ENCODE measurements at regions not wholly inside any gene's neighbourhood (a gene's known extent, or its start where the extent isn't known, plus 50 kb on each side); places are given as distances from the start of the nearest gene placed in this dataset.
A peak's percentile ranks its signal among the peaks of the same experiment; 100 is the strongest.

DNA sequence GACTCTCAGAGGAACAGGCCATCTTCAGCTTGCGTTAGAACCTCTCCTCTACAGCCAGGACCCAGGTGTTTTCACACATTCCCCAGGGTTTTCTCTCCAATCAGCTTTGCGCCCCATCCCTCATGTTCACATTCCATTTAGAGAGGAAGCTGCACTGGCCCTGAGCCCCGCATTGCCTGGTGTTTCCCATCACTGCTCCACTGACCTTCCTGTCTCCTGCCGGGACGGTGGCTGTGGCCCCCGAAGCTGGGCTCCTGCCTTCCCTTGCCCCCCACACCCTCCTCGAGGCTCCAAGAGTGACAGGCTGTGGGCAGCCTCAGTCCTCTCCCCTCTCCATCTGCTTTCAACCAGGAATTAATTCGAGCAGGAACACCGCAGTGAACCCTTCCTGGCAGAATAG lies 357.3 kb downstream of the THBS2 start:
- no peak for DNase-seq

DNA sequence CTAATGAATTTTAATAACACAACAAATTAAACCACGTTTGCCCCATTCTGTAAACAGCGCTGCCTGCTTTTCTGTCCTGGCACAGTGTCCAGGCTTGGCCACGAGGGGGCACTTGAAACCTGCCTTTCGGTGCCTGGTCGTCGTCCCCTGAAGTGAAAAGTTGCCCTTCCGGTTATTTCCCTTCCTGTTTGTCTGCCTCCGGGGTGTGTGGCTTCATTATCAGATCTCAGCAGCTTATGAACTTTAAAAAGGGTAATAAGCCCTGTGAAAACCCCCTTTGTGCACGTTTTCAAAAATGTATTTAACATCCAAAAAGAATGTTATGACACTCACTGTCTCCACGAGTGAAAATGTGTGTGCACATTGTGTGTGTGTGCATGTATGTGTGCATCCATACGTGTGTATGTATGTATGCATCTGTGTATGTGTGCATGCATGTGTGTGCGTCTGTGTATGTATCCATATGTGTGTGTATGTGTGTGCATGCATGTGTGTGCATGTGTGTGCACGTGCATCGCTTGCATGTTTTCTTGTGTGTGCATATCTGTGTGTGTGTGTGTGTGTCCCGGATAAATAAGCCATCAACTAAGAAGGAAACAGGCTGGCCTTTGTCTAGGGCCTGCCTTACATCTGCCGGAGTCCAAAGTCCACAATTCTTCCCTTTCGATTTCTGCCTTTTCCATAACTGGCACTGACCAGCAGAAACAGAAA lies 358.4 kb downstream of the THBS2 start:
- peak; percentile 73 for DNase-seq

DNA sequence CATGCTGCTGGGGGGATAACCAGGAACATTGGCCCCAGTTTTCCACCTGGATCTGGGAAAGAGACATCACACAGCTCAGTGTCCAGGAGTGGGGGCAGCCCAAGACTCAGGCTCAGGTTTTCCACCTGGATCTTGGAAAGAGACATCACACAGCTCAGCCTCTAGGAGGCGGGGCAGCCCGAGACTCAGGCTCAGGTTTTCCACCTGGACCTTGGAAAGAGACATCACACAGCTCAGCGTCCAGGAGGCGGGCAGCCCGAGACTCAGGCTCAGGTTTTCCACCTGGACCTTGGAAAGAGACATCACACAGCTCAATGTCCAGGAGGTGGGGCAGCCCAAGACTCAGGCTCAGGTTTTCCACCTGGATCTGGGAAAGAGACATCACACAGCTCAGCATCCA lies 361.6 kb downstream of the THBS2 start:
- DNase-seq = no peak

DNA sequence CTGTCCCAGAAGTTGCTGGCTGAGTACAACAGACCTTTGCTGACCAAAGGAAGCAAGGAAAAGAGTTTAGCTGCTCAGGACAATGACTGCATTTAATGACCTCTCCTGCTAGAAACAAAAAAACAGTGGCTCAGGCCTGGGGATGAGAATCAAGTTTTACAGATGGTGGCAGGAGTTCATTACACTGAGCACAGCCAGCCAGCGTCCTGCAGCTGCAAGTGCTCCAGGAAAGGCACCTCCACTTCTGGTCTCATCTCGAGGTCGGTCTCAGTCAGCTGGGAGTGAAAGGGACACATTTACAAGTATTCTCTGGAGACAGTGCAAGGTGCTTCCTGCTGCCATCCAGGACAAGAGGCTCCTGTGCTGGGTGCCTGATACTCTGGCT lies 362.7 kb downstream of the THBS2 start:
- DNase-seq = no peak

DNA sequence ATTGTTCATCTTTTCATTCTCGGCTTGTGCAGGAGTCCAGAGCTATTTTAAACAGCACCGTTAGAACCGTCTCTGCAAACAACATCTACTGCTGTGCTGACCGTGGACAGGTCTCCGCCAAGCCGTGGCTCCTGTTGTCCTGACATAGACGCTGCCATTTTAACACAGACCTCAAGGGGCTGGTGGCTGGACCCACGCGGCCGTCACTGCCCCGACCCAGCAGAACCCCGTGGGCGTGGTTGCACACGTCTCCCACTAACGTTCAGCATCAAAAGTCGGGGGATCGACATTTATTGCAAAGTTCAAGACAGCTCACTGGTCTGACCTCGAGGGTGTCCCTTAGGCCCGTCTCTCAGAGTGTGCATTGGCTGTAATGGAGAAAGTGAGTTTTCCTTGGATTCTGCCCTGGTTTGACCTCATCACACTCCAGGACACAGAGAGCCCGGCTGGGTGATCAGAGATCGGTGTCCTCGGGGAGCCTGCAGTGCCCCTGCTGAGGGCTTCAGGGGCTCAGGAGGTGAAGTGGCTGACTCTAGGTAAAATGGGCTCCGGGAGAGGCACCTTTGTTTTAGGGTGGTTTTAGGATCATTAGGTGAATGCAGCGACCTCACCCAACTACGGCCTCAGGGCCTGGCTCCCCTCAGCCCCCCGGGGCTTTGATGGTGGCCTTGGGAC lies 363.2 kb downstream of the THBS2 start:
- DNase-seq = no peak

DNA sequence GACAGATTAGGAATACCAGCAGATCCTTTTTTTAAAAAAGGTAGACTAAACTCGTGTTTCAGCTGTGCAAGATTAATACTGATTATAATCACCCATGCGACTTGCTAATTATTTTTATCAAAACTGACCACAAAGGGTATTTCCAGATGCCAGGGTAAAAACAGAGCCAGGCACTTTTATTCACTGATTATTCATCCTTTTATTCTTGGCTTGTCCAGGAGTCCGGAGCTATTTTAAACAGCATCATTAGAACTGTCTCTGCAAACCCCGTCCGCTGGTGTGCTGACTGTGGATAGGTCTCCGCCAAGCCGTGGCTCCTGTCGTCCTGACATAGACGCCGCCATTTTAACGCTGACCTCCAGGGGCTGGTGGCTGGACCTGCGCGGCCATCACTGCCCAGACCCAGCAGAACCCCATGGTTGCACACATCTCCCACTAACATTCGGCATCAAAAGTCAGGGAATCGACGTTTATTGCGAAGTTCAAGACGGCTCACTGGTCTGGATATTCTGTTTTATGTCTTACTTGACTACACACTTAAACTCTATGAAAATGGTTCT lies 364.8 kb downstream of the THBS2 start:
- DNase-seq = no peak

DNA sequence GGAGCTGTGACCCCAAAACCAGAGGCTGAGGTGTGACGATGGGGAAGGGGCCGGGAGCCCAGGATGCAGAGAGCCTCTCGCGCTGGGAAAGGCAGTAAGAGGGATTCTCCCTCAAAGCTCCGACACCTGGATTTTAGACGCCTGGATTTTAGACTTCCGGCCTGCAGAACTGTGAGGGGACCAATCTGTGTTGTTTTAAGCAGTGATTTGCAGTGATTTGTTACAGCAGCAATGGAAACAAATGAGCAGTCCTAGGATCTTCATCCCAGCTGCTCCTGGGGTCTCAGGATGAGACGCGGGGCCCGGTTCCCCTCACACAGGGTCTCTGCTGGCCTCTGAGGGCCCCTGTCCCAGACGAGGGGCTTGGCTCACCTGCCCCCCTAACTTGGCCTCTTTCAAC lies 365.5 kb downstream of the THBS2 start:
- DNase-seq = no peak

DNA sequence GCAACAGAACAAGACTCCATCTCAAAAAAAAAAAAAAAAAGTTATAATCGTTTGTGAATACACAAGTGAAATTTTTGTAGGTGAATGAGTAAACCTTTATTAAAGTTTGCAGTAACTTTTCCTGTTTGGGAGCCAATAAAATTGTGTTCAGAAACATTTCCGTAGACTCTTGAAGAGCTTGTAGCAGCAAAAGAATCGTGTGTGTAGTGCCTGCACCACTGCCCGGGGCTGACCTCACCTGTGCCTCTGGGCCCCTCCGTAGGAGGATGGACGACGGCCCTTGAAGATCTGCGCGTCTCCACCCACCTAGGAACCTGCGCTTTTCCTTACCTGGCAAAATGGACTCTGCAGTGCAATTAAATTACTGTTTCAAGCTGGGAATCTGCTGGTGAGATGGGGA lies 366.0 kb downstream of the THBS2 start:
- DNase-seq = no peak

DNA sequence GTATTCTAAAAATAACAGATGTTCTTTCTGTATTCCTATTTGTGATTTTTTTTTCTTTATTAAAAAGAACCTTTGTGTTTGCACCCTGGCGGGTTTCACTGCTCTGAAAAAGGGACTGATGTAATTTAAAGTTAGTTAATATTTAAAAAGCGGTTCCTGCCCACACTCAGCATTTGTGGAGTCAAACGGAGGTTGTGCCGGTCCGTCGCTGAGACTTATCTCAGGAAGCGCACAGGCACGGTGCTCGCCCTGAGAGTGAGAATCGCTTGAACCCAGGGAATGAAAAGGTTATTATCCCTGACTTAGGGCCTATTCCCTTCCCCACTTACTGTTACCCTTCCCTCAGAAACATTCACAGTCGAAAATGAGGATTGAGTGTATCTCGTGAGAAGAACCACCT lies 366.7 kb downstream of the THBS2 start:
- no peak for DNase-seq

DNA sequence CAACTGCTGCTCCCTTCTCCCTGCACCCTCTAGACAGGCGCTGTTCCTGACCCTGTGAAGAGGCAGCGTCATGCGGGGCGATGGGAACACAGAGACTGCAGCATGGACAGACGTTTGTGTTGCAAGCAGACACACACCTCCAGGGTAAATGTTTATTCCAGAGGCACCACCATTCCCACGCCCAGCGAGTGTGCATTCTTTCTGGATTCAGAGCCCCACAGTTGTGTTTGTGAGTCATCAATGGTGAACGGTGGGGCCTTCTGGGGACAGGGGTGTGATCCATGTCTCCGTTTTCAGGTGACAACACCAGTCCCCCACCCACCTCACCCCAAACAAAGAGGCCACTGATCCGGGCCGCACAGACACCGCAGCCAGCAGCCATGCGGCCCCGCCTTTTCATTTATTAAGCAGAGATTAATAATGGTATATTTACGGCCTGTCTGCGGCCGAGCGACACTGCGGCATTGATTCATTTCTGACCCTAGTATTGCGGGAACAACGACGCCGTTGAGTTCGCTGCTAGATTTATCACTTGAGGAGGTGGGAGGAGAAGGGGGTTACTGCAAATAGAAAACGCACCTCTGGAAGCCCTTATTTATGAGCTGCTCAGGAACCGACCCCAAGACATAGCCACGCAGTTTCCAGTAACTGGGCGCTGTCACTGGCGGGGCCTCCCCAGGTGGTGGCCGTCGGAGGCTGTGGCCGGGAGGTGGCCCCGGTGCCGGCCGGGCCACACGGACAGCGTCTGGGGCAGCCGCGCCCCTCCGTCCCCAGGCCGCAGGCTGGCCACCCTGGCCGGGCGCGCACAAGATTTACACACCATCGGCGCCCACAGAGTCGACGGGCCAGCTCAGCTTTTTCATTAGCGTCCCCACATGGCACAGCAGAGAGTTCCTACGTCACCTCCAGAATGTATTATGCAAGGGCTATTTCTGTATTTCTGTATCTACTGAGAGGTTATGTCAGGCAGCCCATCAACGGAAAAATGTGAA lies 367.6 kb downstream of the THBS2 start:
- no peak for DNase-seq

DNA sequence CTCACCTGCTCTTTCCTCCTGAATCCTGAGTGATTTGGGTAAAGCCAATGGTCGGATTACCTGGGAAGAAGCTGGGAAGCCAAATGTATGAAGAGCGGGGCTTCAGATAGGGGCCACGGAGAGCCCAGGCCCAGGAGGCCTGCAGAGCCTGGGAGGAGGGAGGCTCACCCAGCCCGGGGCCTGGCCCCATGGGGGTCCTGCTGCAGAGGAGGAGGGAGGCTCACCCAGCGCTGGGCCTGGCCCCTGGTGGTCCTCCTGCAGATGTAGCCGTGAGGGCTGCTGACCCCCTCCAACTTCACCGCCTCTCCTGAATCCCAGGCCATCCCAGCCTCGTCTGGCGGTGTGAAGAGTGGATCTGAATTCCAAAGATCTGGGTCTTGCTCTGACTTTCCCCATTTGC lies 368.4 kb downstream of the THBS2 start:
- no peak for DNase-seq

DNA sequence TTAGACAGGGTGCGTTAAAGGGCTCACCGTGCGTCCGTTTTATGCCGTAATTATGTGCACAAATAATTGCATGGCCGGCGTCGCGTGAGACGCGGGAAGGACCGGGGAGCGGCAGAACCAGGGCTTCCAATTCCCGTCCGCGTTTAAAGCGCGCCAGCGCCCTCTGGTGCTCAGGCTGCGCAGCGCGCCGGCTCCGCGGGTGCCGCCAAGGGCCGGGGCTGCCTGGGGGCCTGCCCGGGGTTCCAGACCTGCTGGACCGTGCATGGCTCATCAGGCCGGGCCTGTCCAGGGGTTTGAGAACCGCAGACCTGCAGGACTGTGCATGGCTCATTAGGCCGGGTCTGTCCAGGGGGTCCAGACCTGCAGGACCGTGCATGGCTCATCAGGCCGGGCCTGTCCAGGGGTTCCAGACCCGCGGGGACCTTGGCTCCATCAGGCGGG lies 369.0 kb downstream of the THBS2 start:
- DNase-seq = peak; percentile 80

DNA sequence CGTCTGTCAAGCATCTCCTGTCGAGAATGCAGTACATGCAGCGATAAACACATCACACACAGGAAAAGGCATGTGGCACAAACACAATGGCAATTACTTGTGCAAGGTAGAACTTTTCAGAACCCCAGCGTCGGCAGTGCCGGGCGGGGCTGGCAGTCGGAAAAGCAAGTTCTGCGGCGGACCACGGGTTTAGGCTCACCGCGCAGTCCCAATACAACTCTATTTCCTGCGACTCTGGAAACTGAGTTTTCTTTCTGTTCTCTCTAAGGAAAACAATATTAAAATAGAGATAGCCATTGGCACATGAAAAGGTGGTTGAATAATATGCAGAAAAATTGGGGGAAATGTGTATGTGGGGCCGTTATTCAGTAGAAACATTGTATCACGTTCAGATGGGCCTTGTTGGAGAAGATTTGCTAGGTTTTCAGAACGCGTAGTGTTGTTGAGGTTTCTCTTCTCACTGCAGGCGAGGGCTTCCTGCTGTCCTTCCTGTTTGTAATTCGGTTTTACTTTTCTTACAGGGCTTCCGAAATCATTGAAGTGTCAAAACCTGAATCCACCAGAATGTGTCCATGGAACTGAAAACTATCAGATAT lies 369.5 kb downstream of the THBS2 start:
- DNase-seq = no peak

DNA sequence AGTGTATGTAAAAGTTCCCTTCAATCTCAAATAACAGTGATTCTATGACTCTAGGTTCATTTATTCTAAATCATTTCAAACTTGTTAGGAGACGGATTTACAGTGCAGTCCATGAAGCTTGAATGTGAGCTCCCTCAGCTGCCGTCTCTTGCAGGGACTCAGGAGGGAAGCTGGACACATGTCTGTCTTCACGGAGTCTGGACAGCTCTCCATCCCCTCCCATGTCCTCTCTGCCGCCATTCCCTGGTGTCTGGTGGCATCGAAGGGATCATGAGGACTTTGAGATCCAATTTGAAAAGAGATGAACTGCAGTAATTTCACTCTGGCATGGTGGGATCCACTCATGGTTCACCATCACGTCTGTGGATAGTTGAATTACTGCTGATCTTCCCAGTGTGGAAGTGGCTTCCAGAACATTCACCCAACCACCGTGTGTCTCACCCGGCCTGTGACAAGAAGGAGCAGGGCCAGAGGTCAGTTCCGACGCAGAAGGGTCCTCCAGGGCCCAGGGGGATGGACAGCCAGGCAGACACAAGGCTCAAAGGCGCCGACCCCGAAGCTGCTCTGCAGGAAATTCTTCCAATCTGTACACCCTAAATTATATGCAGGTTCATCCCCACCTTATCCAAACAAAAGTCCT lies 370.1 kb downstream of the THBS2 start:
- DNase-seq = no peak

DNA sequence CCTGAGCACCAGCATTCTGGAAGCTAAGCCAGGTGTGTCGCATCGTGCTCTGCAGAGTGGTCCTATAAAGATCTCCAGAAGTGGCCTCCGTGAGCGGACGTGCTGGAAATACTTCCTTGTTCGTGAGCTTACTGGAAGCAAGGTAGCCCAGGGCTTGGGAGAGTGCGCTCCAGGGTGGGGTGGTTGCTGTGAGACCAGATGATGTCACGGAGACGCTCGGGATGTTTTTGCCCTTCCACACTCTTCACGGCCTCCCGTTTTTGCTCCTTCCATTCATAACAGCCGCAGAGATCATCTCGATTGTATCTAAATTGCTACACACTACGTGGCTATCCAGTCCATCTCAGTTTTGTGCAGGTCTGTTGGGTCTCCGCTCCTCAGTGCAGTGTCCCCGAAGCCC lies 373.4 kb downstream of the THBS2 start:
- no peak for DNase-seq

DNA sequence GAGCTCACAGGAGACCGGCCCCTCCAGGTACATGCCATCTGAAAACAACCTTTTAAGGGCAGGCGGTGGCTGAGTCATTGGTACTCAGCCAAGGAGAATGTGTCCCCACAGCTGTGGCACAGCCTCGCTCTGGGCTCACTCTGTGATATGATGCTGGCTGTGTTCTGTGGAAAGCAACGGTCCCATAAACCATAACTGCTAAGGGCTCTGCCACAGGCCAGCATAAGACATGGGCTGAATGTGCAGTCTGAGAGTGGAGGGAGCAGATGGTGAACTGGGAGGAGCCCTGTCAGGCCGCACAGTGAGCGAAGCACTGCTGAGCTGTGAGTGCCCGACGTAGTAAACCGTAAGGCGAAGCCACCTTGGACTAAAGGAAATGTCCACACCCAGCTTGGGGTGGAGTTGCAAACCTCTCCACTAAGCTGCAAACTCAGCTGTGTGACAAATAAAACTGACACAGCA lies 375.8 kb downstream of the THBS2 start:
- no peak for DNase-seq

DNA sequence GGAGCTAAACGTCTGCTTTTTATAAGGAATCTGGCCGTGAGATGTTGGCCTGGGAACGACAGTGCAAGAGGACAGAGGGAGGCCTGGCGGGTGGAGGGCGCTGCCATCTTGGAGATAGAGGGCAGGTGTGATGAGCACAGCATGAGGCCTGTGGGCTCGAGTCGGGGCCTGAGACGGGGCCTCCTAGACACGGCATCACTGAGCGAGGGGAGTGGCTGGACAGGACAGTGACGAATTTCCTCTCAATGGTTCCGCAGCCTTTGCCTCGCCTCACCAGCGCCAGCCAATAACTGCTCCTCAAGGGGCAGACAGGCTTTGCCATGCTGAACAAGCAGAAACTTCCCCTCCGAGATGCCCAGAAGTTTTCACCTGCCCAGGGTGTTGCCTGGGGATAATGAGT lies 376.7 kb downstream of the THBS2 start:
- no peak for DNase-seq

DNA sequence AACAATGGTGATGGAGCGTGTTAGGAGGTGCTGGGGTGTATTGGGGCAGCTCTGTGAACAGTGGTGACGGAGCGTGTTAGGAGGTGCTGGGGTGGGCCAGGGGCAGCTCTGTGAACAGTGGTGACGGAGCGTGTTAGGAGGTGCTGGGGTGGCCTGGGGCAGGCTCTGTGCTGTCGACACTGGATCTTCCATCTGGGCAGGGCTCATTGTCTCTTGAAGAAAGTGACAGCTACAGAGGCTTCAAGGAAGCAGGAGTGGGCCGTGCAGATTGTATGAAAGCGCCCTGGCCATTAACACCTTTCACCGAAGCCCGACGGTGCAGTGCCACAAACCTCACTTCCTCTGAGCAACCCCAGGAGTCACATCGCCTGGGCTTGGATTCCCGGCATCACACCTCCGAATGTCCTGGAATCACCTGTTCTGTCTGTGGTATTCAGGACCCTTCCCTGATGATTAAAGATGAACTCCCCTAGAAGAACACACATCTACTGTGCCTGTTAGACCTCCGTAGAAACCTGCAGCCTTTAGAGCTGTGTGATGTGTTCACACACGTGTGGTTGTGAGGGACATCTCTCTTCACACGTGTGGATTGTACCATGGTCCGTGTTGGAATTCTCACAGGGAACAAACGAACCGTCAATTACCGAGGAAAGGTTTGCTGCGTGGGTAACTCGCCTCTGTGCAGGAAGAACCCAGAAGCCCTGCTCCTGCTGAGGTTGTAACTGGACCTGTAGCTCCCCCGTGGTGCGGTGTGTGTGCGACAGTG lies 377.7 kb downstream of the THBS2 start:
- DNase-seq = no peak

DNA sequence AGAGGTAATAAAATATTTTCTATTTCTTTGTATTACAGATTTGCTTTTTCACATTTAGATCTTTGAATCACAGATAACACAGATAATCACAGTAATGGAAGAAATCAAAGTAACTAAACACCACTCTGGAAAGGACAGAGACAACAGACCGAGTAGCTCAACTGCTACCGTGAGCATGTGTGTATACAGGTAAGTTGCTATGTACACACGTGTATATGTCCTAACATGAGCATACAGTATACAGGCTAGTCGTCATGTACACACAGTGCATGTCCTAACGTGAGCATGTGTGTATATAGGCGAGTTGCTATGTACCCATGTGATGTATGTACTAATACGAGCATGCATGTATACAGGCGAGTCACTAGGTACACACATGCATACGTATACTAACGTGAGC lies 379.0 kb downstream of the THBS2 start:
- DNase-seq = no peak

DNA sequence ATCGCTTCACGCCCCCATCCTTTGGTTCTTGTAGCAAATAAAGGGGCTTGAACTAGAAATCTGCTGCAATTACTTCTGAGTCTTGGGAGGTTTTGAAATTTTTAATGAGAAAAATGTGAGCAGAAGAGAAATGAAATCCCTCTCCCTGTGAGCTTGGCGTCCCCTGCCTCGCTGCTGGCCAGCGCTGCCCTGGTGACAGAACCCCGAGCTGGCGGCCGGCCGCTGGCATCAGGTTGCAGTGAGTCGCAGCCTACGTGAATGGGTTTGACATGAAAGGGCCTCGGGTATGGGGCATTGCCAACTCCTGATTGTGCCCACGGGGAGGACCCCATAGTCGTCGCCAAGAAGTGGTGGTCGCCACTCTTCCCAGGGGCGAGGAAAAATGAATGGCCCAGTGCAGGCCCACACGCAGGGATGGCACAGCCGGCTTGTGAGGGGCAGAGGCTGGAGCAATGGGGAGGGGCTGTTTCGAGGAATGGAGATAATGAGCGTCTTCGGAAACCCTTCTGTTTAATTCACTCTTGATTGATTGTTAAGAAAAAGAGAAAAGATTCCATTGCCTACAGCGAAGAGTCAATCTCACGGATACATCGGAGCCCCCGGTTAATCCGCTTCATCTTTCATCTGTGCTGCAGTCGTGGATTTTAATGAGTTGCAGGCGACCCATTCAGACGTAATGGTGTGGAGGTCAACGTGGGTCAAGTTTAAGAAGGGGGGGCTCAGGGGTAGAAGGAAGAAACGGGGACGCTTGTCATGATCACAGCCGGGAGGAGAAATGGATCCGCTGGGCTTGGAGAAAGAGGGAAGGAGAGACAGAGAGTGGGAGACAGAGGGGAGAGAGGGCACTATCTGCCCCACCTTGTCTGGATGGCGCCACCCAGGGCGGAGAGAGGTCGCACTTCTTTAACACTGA lies 380.1 kb downstream of the THBS2 start:
- no peak for DNase-seq
